HG03108 (cell line): ENCODE measurements at regions not wholly inside any gene's neighbourhood (a gene's known extent, or its start where the extent isn't known, plus 50 kb on each side); places are given as distances from the start of the nearest gene placed in this dataset.
A peak's percentile ranks its signal among the peaks of the same experiment; 100 is the strongest.

Source experiments
- ATAC-seq: cut with Tn5 transposase; IDR thresholded peaks from one replicate; pipeline ENCODE4 v1.9.1; 2021; ENCODE audit warnings: moderate library complexity; ENCODE audit not compliant: unreplicated experiment

DNA sequence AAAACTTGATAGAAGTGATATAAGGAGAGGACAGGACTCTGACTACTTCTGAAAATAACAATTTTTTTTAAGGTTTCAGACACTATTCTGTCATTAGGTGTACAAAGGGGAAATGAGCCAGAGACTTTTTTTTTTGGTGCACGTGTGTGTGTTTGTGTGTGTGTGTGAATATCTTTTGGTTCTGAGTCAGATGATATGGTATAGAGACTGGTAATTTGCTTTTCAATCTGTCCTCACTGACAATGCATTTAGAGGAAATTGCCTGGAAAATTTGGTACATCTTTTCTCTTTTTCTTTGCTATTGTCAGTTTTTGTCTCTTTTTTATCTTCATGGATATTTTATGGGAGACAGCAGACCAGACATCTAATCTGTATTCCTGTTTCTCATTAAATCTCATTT is 59.3 kb downstream of the DDIT4L start:
- no peak for ATAC-seq

DNA sequence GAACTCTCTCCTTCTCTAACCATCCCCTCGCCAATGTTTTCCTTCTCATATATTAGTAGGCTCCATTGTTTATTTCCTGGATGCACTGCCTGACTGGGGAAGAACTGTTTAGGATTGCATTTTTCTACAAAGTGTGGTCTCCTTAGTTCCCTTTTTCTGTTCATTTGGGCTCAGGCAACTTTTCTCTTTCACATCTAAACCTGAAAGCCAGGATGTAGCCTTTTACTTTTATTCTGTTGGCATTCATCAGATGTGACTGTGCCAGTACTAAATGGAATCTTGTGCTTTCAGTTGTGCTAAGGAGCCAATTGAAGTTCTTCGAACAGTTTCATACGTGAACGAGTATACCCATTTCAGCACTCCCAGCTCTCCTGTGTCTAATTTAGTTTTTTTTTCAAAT is 59.8 kb downstream of the DDIT4L start:
- ATAC-seq = no peak

DNA sequence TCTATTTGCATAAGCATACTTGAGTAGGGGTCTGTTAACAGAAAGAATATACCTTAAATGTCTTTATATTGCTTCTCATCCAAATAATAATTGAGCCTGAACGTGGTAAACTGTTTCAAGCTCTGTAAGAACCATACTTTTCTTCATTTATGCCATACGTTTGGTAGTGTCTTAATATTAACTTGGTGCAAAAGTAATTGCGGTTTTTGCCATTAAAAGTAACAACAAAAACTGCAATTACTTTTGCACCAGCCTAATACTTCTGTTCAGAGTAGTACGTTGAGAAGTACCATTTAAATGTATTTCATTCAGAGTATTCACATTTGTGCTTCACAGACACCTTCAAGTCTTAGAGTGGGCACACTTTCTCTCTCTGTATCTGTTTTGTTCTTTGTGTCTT is 60.5 kb downstream of the DDIT4L start:
- ATAC-seq = no peak

DNA sequence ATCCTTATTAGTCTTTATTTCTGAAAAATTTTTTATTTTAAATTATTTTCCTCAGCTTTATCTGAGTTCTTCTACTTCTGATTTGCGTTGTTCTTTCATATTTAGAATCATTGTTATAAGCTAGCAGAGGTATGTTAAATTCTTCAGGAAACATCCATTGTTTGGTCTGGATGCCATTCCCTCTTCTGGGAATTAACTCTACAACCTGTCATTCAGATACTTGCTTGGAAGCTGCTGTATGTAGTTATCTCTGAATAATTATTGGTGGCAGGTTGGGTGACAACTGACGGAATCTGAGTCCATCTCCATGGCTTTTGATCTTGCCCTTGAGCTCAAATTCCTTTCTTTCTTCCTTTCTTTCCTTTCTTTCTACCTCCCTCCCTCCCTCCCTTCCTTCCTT is 61.9 kb downstream of the DDIT4L start:
- no peak for ATAC-seq

DNA sequence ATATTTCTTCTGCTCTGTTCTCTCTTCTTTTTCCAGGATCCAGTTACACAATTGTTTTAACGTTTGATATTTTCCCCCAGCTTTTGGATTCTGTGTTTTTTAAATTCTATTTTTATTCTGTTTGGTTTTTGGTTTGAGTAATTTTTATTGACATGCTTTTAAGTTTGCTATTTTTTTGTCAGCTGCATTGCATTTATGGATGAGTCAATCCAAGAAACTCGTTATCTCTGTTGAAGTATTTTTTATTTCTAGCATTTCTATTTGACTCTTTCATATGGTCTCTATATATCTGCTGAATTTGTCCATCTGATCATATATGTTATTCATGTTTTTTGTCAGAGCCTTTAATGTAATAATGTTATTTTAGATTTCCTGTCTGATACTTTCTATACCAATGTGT is 65.6 kb downstream of the DDIT4L start:
- ATAC-seq = no peak

DNA sequence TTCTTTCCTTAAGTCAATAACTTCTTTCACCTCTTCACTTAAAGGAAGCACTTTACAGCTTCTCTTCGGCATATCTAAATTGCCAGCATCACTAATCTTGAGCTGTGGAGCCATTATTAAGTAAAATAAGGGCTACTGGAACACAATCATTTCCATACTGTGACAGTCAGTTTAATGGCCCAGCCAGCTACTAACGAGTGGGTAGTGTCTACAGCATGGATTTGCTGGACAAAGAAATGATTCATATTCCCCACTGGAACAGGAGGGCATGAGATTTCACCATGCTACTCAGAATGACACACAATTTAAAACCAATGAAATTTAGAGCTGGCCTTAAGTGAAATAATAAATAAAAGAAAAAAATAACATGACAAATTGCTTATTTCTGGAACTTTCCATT is 72.1 kb downstream of the DDIT4L start:
- no peak for ATAC-seq

DNA sequence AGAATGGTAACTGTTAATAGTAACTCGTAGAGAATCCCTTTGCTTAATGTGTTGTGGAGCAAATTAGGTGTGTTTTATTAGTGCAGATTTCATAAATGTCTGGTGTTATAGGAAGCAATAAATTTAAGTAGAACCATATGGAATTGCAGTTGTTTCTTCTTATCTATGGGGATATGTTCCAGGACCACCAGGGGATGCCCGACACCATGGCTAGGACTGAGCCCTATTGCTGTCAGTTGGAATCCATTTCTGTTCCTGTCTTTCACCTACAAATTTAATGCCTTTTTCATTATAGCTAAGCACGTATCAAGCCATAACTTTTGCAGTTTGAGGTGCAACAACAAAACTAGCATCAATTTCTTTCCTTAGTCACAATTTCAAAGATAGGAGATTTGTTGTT is 72.5 kb downstream of the DDIT4L start:
- no peak for ATAC-seq

- ATAC-seq = no peak
These were observed 75.4 kb downstream of the DDIT4L start for GRCh38 chr4:100114909-100115308.

- ATAC-seq = no peak
These were observed 76.5 kb downstream of the DDIT4L start for GRCh38 chr4:100113732-100114131.

DNA sequence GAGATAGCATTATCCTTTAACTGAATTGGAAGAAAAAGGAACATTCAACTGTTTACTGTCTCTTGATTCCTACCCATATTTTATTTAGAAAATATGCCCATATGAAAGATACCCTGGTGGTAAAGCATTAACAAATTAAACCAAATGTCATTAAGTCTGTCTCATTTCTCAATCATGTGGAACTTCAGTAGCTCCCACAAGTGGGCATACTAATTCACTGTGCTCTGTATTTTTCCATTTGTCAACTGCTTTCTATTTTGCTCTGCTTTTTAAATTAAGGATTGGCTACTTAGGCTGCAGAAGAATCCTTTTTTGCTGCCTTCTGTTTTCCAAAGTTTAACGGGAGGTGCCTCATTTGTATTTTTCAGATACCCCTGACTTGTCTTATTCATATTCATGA is 77.2 kb downstream of the DDIT4L start:
- ATAC-seq = no peak

DNA sequence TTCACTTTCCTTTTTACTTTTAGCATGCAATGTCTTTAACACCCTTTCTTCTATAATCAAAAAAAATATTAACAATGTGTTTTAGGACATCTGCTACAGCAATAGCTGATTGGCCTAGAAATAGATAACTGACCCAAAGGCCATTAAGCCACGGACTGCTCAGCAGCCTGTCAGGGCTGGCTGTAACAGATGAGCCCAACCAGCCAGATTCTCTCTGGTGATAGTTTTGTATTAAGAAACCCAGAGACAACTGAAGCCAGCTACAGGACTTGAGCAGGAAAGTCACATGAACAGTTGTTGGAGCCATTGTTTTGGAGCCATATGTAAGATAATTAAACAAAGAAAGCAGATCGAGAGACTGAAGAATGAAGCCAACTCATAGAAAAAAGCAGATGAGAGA is 80.3 kb downstream of the DDIT4L start:
- ATAC-seq = no peak

DNA sequence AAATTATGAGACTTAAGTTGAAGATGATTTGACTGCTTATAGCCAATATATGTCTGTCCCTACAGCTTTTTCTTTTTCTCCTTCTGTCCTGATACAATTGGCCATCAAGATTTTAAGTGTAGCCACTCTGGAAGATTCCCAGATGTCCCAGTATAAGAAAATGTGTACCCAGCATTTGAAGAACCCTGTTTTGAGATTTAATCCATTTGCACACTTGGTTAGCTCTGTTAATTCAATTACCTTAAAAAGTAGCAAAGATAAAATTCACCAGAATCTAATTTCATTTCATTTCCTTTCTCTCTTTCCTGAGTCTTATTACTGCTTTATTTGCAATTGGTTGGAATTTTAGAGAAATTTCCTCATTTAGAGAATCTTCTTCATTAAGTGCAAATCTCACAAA is 81.4 kb downstream of the DDIT4L start:
- no peak for ATAC-seq

GRCh38 chr4:100106982-100107381 is 83.3 kb downstream of the DDIT4L start:
- ATAC-seq = peak; percentile 99

GRCh38 chr4:100103671-100104070 is 86.6 kb downstream of the DDIT4L start:
- no peak for ATAC-seq

DNA sequence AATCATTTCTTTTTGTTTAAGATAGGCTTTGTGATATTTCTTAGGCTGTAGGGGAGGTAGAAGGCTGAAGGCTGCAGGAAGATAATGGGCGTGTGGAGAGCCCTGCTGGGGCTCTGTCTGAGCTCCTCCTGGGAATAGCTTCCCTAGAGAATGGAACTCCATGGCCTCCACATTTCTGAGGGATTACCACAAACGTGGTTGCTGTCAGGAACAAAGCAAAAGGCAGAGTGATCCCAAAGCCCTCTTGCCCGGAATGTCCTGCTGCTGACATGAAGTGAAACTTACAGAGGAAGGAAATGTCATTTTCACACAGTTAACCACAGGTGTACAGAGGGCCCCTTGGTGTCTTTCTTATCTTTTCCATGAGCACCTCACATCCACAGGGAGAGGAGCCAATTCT is 89.3 kb downstream of the DDIT4L start:
- ATAC-seq = no peak

DNA sequence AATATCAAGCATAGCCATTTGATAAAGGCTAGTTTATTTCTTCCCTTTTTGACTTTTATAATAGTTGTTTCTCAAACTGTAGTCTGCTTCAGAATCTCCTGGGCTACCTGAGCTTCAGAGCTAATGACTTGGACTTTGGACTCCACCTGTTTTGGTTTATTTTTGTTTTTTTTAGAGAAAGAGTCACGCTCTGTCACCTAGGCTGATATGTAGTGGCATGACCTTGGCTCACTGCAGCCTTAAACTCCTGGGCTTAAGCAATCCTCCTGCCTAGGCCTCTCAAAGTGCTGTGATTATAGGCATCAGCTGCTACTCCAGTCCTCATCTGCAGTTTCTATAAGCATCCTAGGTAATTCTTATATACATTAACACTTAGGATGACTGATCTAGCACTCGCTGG is 90.5 kb downstream of the DDIT4L start:
- ATAC-seq = no peak

DNA sequence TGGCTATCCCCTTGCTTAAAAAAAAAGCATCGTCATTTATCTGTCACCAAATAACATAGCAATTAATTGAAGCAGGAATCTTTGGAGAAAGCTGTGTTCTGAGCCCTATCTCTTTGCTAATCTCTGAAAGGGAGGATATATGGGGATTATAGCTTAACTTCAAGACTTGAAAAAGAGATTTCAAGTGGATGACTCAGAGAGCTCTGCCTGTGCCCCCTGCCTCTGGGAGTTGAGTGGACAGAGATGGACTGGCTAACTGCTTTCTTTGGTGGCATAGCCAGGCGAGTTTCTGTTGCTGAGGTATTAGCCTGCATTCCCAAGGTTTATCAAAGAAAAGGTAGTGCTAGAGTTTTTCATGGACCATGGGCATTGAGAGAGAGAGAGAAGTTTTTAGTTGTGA is 91.6 kb downstream of the DDIT4L start:
- ATAC-seq = no peak

DNA sequence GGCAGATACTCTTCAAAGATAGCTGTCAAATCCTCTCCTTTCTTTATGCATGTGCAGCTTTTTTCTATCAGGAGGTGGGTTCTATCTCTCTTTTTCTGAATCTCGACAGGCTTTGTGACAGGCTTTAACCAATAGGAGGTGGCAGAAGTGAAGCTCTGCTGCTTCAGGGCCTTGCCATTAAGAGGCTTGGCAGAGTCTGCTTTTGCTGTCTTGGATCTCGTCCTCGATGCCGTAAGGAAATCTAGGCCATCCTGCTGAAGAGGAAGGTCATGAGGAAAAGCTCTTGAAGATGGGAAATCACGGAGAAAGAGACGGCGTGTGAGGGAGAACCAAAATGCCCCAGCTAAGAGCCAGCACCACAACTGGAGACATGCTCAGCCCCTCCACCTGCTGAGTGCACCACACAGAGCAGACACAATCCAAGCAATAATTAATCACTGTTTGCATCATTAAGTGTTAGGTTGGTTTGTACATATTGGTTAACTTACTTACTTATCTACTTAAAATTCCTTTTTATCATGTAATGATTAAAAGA is 92.2 kb downstream of the DDIT4L start:
- no peak for ATAC-seq

GRCh38 chr4:100095729-100096595 is 94.3 kb downstream of the DDIT4L start:
- peak; percentile 90 for ATAC-seq

- ATAC-seq = peak; percentile 78
These were observed 97.0 kb downstream of the DDIT4L start for GRCh38 chr4:100093091-100093866.

DNA sequence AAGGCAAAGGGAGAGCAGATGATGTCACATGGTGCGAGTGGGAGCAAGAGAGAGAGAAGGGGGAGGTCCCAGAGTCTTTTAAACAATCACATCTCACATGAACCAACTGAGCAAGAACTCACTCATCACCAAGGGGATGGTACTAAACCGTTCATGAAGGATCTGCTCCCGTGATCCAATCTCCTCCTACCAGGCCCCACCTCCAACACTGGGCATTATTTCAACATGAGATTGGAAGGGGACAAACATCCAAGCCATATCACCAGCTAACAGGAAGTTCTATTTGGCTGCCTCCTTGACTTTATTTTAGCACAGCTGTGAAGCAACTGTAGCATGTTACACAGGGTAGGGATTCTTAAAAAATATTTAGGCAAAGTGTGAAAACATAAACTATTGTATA is 102.5 kb downstream of the DDIT4L start:
- no peak for ATAC-seq
